ENCODE measurements at regions not wholly inside any gene's neighbourhood (a gene's known extent, or its start where the extent isn't known, plus 50 kb on each side); places are given as distances from the start of the nearest gene placed in this dataset.

- TF ChIP-seq ELK1 (IDR thresholded peaks at IDR 0.05; ENCODE audit: borderline replicate concordance, low read depth, low read length) (no peak), NFE2L2 (IDR thresholded peaks at IDR 0.05; ENCODE audit: low read depth, low read length) (no peak)
- Histone ChIP-seq H2AK5ac (ENCODE audit: low read depth, low read length) (no peak overlapping the region), H3K14ac (replicated peaks; ENCODE audit: low read depth, low read length) (no peak overlapping the region), H3K18ac (ENCODE audit: low read depth, low read length) (no peak overlapping the region), H4K8ac (ENCODE audit: low read depth in 2 of 2, low read length in 2 of 2) (no peak overlapping the region), H4K5ac (ENCODE audit: low read depth, low read length) (no peak overlapping the region), H3K4me1 (ENCODE audit: control insufficient read depth, insufficient read depth, low read length) (peaks cover 3% of the 10 kb centered on the region), H2AFZ (replicated peaks; ENCODE audit: low read length, poor library complexity) (no peak overlapping the region), H3K79me1 (ENCODE audit: low read depth in 1 of 2, low read length in 2 of 2) (no peaks in the 10 kb centered on the region), H3K9ac (ENCODE audit: low read depth, low read length) (no peak overlapping the region), H2BK20ac (ENCODE audit: low read depth, low read length) (no peak overlapping the region), H4K91ac (ENCODE audit: insufficient read depth, low read depth, low read length) (no peak overlapping the region), H2BK5ac (ENCODE audit: low read depth, low read length, poor library complexity, severe bottlenecking) (no peak overlapping the region), H3K9me1 (ENCODE audit: insufficient read depth, low read length) (peaks cover 2% of the 10 kb centered on the region; the same call in 1 of the 2 replicates), H3K4ac (ENCODE audit: low read depth, low read length) (no peak overlapping the region), H3K23ac (ENCODE audit: low read depth, low read length) (no peak overlapping the region), H2BK120ac (ENCODE audit: low read depth, low read length) (no peak overlapping the region), H3K27me3 (ENCODE audit: control insufficient read depth, insufficient read depth, low read length) (no peaks in the 10 kb centered on the region), H3K27ac (ENCODE audit: insufficient read depth, low read length) (no peak overlapping the region), H3K4me3 (ENCODE audit: insufficient read depth, low read depth, low read length) (no peak overlapping the region), H2BK15ac (ENCODE audit: low read depth, low read length) (no peak overlapping the region), H3K56ac (ENCODE audit: extremely low read depth, insufficient read depth, low read length) (no peak overlapping the region), H2AK9ac (replicated peaks; ENCODE audit: low read depth, low read length, poor library complexity) (no peak overlapping the region), H3K4me2 (ENCODE audit: low read depth, low read length) (no peak overlapping the region), H4K20me1 (ENCODE audit: insufficient read depth, low read length) (no peaks in the 10 kb centered on the region), H3K36me3 (ENCODE audit: control insufficient read depth, insufficient read depth, low read length) (no peaks in the 10 kb centered on the region), H3K9me3 (ENCODE audit: control insufficient read depth, insufficient read depth, low read length) (no peaks in the 10 kb centered on the region)
- dilution Hi-C loops (cut with HindIII; ENCODE audit: low sequenced_read_pairs, unreplicated experiment) (no loop called here), in situ Hi-C loops (cut with MboI; ENCODE audit: low sequenced_read_pairs) (no loop called here), intact Hi-C loops (cut with micrococcal nuclease) (no loop called here)
- WGBS, 2 experiments (ENCODE audit: extremely low coverage in 2 of 2, insufficient read length in 1 of 2): no CpG with 5 or more reads among the region's 2 CpGs
- POLR2A ChIA-PET (ENCODE audit: unreplicated experiment): no interaction called here
- no TSS peak for BruUV-seq (replicated peaks)
- no peak for DNase-seq
- CTCF ChIA-PET: interaction anchor here (0.6 kb wide), 1 partner anchor 36 kb away, joined by 3 read pairs; no protein-coding TSS in a partner anchor
- no peak for ATAC-seq (ENCODE audit: low read depth)
These were observed 91.0 kb upstream of the TAS2R1 start for GRCh38 chr5:9721161-9721560.

All from IMR-90 (cell line).